GM10248 (cell line): ENCODE measurements at regions not wholly inside any gene's neighbourhood (a gene's known extent, or its start where the extent isn't known, plus 50 kb on each side); places are given as distances from the start of the nearest gene placed in this dataset.

Experiments used
- CTCF ChIA-PET: fragments of 300-600 bp; sonication (Branson Sonifier 250); formaldehyde crosslinking; extraction: SDS; loops from one replicate; lab custom pipeline; 2021; ENCODE audit warnings: antibody characterized with exemption; lab: Yijun Ruan, JAX
- POLR2A ChIA-PET: fragments of 350-650 bp; sonication (Branson Sonifier 250); formaldehyde crosslinking; extraction: SDS; loops from one replicate; lab custom pipeline; 2020; ENCODE audit warnings: antibody characterized with exemption; lab: Yijun Ruan, JAX
- DNase-seq: peaks from one replicate; pipeline ENCODE4 v3.0.0; 2012; ENCODE audit errors: extremely low spot score
- TF ChIP-seq, protein P1 (sequence below): IDR thresholded peaks from 2 replicates; pipeline ENCODE4 v1.5.1; 2012; ENCODE audit warnings: mild to moderate bottlenecking, low read depth; ENCODE audit errors: extremely low read depth, missing control alignments, control extremely low read depth

DNA sequence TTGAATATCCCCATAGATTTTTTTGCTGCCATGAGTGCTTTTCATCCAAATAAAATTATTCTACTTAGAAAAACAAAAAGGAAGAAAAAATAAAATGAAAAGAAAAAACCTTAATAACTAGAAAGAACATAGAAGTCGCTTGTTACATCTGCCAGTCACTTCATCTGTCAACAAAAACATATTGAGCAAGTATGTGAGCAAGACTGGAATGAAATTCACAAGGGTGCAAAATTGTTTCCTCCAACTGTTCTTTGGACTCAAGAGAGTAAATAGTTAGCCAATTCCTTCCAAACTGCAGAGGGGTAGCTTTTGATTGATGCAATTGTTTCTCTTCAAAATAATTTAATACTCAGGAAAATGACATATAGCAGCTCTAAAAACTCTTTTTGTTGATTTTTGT, 336.3 kb upstream of the CDH7 start:
- ChIA-PET POLR2A (no interaction called here), CTCF (no interaction called here)
- TF ChIP-seq, protein P1, sequence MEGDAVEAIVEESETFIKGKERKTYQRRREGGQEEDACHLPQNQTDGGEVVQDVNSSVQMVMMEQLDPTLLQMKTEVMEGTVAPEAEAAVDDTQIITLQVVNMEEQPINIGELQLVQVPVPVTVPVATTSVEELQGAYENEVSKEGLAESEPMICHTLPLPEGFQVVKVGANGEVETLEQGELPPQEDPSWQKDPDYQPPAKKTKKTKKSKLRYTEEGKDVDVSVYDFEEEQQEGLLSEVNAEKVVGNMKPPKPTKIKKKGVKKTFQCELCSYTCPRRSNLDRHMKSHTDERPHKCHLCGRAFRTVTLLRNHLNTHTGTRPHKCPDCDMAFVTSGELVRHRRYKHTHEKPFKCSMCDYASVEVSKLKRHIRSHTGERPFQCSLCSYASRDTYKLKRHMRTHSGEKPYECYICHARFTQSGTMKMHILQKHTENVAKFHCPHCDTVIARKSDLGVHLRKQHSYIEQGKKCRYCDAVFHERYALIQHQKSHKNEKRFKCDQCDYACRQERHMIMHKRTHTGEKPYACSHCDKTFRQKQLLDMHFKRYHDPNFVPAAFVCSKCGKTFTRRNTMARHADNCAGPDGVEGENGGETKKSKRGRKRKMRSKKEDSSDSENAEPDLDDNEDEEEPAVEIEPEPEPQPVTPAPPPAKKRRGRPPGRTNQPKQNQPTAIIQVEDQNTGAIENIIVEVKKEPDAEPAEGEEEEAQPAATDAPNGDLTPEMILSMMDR = no peak
- DNase-seq = no peak

DNA sequence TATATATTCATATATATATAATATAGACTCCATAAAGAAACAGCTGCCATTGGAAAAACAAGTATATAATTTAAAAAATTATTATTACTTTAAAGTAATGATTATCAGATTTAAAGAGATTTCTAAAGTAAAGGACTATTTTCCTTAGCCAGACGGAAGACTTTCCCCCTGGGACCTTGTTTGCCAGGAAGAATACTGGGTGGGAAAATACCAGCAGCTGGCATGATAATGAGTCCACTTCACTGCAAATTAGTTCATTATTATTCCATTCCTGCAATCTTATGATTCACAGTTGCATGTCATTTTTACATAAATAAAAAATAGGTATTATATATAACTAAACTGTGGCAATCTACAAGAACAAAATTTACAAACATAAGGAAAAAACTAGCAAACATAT, 339.8 kb upstream of the CDH7 start:
- no peak for DNase-seq
- ChIA-PET POLR2A (no interaction called here), CTCF (no interaction called here)
- TF ChIP-seq, protein P1 = no peak

DNA sequence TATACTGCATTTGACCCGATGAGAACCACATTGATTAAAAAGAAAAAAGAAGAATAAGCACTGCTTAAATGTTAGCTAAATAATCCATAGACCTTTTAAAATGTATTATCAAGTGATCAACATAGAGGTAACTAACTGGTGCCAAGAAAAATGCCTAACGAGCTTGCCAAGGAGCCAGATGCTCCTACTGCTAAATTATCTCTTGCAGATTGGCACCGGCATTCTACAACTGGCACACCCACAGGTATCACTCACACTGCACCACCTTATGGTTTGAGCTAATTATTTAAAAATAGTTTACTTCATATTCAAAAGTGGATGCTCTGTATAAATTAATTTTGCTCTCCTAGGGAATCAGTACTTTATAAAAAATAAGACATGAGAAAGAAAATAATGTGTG, 341.6 kb upstream of the CDH7 start:
- POLR2A ChIA-PET = no interaction called here
- TF ChIP-seq, protein P1 = no peak
- no peak for DNase-seq
- CTCF ChIA-PET = interaction anchor here (1.2 kb wide), 2 partner anchors 26 to 1095 kb away, joined by 3 read pairs; no protein-coding TSS in a partner anchor

DNA sequence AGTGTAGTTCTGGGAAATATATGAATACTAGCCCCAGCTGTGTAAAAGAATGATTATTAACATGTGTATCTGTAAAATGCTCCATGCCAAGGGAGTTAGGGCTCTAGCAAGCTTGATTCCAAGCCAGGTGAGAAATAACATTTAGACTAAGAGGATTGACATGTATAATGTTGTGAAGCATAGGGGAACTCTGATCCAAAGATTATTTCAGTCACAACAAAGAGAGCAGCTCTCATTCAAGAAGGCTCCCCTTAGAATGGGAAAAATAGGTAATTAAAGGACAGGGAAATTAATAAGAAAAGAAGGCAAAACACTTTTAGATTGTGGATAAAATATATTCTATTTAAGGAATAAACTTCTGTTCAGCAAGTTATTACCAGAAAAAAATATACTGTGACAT, 347.3 kb upstream of the CDH7 start:
- DNase-seq = no peak
- ChIA-PET CTCF (interaction anchor here (1.2 kb wide), 1 partner anchor 10 kb away, joined by 4 read pairs; no protein-coding TSS in a partner anchor), POLR2A (no interaction called here)
- TF ChIP-seq, protein P1 = no peak

DNA sequence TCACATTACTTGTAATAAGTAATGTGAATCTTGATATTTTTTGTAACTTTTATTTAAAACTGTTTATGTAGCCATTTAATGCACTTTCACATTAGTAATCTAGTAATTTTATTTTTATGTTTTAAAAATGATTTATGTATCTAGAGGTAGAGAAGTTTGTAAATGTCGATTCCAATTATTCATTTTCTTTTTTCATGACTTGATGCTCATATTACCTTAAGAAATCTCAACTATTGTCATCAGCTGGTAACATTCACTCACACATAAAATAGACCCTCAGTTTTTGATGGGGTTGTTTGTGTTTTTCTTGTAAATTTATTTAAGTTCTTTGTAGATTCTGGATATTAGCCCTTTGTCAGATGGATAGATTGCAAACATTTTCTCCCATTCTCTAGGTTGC, 351.7 kb upstream of the CDH7 start:
- DNase-seq = no peak
- TF ChIP-seq, protein P1 = no peak
- CTCF ChIA-PET = interaction anchor here (2.1 kb wide), 1 partner anchor 12 kb away, joined by 4 read pairs; no protein-coding TSS in a partner anchor
- POLR2A ChIA-PET = no interaction called here

DNA sequence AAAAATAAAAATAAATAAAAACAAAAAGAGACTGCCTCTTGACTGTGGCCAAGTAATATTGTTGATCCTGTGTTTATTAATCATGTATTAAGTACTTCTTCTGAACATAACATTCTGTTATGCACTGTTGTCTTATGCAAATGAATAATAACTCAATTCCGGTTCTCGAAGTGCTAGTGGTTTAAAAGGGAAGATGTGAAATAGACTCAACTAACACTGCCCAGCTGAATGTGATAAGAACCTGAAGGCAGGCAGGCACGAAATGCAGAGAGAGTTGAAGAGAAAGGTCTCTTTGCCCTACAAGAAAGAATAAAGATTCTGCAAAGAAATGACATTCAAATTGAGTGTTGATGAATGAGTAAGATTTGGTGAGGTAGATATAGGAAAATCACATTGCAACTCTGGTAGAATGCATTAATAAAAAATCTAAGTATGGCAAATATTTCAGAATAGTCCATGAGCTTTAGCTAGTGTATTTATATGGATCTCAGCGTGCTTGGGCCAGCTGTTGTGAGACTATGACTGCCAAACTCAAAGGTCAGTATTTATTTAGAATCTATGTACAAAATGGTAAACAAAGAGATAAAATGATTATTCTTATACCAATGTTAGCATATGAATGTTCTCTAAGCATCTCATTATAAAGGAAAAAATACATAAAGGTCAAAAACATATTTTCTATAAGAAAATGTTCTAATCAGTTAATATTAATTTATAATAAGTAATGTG, 352.3 kb upstream of the CDH7 start:
- TF ChIP-seq, protein P1 = no peak
- ChIA-PET POLR2A (no interaction called here), CTCF (interaction anchor here (2.1 kb wide), 1 partner anchor 11 kb away, joined by 4 read pairs; no protein-coding TSS in a partner anchor)
- no peak for DNase-seq
